GM18517 (cell line): ENCODE measurements at regions not wholly inside any gene's neighbourhood (a gene's known extent, or its start where the extent isn't known, plus 50 kb on each side); places are given as distances from the start of the nearest gene placed in this dataset.

ENCODE experiments used
- ATAC-seq: cut with Tn5 transposase; IDR thresholded peaks from one replicate; pipeline ENCODE4 v1.9.1; 2021; ENCODE audit warnings: mild to moderate bottlenecking, moderate library complexity; ENCODE audit not compliant: unreplicated experiment

- ATAC-seq = no peak
Measured at GRCh38 chr4:14581741-14582140, 420.5 kb upstream of the CPEB2 start.

DNA sequence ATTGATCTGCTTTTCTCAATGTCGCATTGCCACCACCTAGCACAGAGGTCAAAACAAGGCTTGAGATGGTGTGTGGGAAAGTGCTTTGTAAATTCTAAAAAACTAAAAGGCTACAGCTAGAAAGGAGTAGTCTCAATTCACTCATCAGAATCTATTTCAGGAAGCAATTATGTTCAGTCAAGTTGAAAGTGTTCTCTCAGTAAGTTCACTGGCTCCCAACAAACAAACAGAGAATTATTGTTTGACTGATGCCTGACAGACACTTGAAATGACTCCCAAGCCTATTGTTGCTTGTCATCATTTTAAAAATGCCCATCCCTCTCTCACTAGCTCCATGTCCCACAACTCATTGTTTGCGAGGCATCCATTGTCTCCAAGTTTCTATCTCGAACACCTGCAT, 419.6 kb upstream of the CPEB2 start:
- no peak for ATAC-seq

GRCh38 chr4:14583331-14583730, 418.9 kb upstream of the CPEB2 start:
- ATAC-seq = no peak

DNA sequence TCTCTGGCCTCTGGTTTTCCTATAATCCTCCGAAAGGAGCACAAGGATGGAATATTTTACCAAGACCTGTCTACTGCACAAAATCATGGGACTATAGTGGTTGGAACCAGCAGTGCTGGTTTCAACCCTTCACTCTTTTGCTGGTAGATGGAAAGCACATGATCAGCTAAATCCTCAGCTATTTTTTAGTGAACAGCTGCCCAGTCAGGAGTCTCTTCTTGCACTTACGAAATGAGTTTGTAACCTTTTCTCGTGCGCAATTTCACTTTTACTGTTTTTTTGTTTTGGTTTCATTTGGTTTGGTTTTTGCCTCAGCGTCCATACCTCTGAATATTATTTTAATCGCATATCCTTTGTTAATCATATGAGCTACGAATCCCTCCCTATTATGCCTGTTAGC, 418.5 kb upstream of the CPEB2 start:
- ATAC-seq = no peak

- ATAC-seq = no peak
Measured at GRCh38 chr4:14592950-14593349, 409.3 kb upstream of the CPEB2 start.

DNA sequence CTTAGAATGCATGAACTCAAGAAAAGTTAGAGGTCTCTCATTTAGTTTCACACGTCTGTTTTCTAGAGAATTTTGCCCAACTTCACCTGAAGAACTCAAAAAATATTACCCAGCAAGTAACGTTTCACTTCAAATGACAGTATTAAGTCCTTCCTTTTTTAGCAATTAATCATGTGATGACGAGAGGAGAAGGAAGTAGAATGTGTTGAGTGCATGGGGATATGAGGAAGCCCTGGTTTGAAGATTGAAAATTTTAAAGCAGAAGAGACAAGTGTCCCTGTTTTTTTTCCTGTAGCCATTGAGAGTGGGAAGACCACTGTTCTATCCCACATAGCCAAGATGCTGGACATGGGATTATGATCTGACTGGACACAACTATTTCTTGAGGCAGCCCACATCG, 406.3 kb upstream of the CPEB2 start:
- ATAC-seq = no peak

GRCh38 chr4:14596437-14596836, 405.8 kb upstream of the CPEB2 start:
- no peak for ATAC-seq

DNA sequence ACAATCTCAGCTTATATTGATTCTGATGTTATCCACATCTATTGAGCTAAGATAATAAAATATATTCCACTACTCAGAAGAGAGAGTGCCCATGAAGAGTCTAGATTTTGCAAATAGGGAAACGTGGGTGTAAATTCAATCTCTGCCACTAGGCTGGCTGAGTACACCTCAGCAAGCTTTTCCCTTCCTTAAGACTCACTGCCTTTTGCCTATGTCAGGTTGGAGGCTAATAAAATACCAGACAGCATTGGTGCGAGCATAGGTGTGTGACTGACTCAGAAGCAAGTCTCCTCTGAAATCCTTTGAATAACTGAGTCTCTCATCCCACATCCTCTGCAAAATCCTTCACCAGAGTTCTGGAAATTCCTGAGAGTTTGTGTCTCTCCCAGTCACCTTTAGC, 405.4 kb upstream of the CPEB2 start:
- no peak for ATAC-seq

GRCh38 chr4:14602206-14602605, 400.1 kb upstream of the CPEB2 start:
- ATAC-seq = no peak

DNA sequence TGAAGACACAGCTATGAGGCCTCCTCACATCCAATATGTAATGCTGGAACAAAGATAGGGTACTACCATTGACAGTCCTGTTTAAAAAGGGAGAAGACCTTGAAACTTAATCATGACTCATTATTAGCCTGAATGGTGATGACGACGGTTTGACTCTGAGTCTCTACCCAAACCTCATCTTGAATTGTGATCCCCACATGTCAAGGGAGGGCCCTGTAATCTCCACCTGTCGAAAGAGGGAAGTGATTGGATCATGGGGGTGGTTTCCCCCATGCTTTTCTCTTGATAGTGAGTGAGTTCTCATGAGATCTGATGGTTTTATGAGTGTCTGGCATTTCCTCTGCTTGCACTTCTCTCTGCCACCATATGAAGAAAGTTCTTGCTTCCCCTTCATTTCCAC, 395.3 kb upstream of the CPEB2 start:
- no peak for ATAC-seq

- ATAC-seq = no peak
Measured at GRCh38 chr4:14607578-14607977, 394.7 kb upstream of the CPEB2 start.

DNA sequence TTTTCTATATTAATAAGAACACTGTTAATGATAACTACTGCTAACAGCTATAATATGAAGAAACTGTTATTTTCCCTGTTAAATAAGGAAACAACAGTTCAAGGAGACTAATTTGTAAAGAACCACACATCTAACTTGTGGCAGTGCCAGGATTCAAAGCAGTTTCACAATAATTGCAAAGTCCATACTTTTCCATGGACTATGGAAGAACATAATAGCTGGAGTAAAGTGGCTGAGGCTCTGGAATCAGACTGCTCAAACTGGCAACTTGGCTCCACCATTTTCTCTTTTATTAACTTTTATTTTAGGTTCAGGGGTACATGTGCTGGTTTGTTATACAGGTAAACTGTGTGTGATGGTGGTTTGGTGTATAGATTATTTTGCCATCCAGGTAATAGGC, 393.7 kb upstream of the CPEB2 start:
- ATAC-seq = no peak

DNA sequence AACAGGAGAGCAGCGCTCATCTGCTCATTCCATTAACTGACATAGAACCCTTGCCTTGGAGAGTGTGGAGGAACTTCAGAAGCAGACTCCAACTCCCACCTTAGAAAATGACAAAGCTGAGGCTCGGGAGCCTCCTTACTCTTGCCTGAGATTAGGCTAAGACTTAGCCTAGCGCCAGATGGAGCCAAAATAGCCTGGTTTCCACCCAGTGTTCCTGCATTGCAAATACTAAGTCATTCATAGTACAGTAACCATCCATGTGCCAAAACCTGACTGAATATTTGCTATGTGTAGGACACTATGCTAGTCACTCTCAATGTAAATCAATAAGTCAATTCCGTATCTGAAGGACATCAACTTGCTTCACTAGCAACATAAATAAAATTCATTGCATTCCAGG, 387.4 kb upstream of the CPEB2 start:
- ATAC-seq = no peak

- no peak for ATAC-seq
Measured at GRCh38 chr4:14615671-14616070, 386.6 kb upstream of the CPEB2 start.

- ATAC-seq = no peak
Measured at GRCh38 chr4:14620567-14621141, 381.6 kb upstream of the CPEB2 start.

DNA sequence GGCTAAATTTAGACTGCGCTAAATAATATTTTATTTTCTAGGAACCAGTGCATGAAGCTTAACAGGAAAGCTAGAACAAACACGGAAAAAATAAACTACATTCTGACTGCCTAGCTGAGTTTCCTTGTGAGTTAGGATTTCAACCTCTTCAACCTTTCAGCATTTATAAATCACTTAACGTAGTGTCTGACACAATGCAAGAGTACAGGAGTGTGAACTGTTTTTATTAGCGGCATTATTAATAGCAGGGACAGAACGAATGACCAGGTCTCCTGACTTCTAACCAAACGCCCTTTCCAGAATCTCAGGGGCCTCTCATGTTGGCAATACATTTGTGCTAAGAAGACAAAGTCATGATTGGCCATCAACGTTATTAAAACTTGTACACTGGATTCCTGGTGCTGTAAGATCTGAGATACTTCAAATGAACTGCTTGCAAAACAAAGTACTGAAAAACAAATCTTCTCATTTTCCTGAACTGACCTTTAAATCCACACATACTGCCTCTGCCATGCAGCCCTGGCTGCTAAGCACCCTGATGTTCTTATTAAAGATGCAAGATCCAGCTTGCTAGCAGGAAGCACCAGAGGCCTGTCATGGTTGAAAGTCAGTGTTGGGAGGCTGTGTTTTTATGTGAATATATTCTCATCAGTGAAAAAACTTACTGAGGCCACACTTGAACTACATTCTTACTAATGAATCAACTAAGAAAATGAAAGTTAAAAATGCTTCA, 380.4 kb upstream of the CPEB2 start:
- no peak for ATAC-seq

DNA sequence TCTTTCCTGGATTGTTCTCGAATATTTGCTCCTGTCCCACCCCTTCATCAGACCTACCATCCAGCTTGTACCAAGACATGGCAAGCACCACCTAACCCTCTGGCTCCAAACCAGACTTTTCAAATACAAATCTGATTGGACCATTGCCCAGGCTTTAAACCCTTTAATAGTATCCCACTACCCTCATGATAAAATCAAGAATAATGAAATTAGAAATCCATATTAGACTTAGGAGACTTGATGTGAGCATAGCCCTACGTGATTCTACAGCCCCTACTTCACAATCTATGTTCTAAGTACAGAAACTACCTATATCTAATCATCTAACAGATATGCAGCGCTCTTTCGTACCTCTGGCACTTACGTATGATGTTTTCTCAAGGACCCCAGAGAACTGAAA, 375.2 kb upstream of the CPEB2 start:
- no peak for ATAC-seq

DNA sequence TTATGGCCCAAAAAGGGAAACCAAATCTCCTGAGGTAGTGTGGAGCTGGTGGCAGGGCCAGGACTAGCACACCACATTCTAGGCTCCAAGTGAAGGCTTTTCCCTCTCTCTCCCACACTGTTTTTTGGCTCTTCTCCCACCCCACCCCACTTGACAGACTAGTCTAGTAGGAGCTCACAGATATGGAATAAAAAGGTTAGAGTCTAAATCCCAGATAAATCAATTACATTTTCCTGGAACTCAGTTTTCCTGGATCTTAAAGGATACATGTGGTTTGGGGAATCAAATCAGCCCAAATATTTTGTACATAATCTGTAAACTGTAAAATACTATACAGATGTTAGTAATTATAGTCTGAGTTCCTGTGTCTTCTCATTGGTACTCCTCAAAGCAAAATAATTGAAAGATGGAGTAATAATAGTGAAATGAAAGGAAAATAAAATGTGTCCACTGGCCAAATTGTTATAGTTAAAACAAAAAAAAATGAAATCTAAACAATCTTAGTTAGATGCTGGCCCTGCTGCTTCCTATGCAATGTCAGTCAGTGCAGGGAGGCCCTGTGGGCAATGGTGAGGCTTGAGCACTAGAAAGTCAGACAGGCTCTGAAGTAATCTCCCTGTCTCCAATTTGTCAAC, 370.4 kb upstream of the CPEB2 start:
- ATAC-seq = no peak

GRCh38 chr4:14636563-14636962, 365.7 kb upstream of the CPEB2 start:
- no peak for ATAC-seq

GRCh38 chr4:14640476-14640875, 361.8 kb upstream of the CPEB2 start:
- ATAC-seq = no peak

- no peak for ATAC-seq
Measured at GRCh38 chr4:14641871-14642270, 360.4 kb upstream of the CPEB2 start.

GRCh38 chr4:14644580-14645282, 357.6 kb upstream of the CPEB2 start:
- ATAC-seq = no peak
